SH-SY5Y (cell line): ENCODE measurements at regions not wholly inside any gene's neighbourhood (a gene's known extent, or its start where the extent isn't known, plus 50 kb on each side); places are given as distances from the start of the nearest gene placed in this dataset.

ENCODE experiments used
- GATA2 ChIP-seq: IDR thresholded peaks from 2 replicates; pipeline ENCODE4 v1.6.1; 2011; ENCODE audit warnings: mild to moderate bottlenecking, low read depth, low read length
- GATA3 ChIP-seq: IDR thresholded peaks from 2 replicates; pipeline ENCODE4 v1.6.1; 2011; ENCODE audit warnings: low read depth, mild to moderate bottlenecking, low read length, moderate library complexity

GRCh38 chr2:729376-729861 lies 52.2 kb upstream of the TMEM18 start:
- TF ChIP-seq GATA2 (no peak), GATA3 (no peak)
